Prostate gland (tissue), 2 donors: ENCODE measurements at regions not wholly inside any gene's neighbourhood (a gene's known extent, or its start where the extent isn't known, plus 50 kb on each side); places are given as distances from the start of the nearest gene placed in this dataset.

Experiments used
- DNase-seq: peaks from one replicate; pipeline ENCODE4 v3.0.0-alpha.2; 2019; ENCODE audit warnings: low spot score
- H3K27ac ChIP-seq, 2 donors: fragments of 200-600 bp; sonication (generic); 2 replicates each; pipeline ENCODE4 v1.5.1; 2017 to 2019
- H3K27me3 ChIP-seq: fragments of 200-600 bp; sonication (generic); replicated peaks from 2 replicates; pipeline ENCODE4 v1.5.1; 2019; ENCODE audit not compliant: insufficient read depth
- H3K36me3 ChIP-seq, 2 donors: fragments of 200-600 bp; sonication (generic); 1 replicate in 1 of 2; 2 replicates in 1 of 2; pipeline versions ENCODE4 v1.5.1 to v1.8.1; 2017 to 2019
- H3K4me1 ChIP-seq: fragments of 200-600 bp; sonication (generic); replicated peaks from 2 replicates; pipeline ENCODE4 v1.5.1; 2019
- H3K4me3 ChIP-seq, 2 donors: fragments of 200-600 bp; sonication (generic); 2 replicates each; pipeline ENCODE4 v1.5.1; 2017 to 2019
- H3K9me3 ChIP-seq: fragments of 200-600 bp; sonication (generic); 2 replicates; pipeline ENCODE4 v1.5.1; 2017
- POLR2A ChIP-seq: fragments of 450-650 bp; IDR thresholded peaks from one replicate; pipeline ENCODE4 v1.6.1; 2016; ENCODE audit warnings: antibody characterized with exemption, mild to moderate bottlenecking
- POLR2AphosphoS5 ChIP-seq: sonication (generic); formaldehyde crosslinking; IDR thresholded peaks from one replicate; pipeline ENCODE4 v1.6.1; 2017; ENCODE audit warnings: antibody characterized with exemption
- WGBS: methylation state at CpG from one replicate; pipeline ENCODE4 v1.1.5; 2018; 5-methylcytosine and 5-hydroxymethylcytosine counted together
- intact Hi-C: fragments of 100-400 bp; cut with DNase I; formaldehyde crosslinking; loops from one replicate; pipeline ENCODE4 v1.14.2; 2022
- TF ChIP-seq, protein P1 (sequence below), 4 experiments: fragments of 200-600 bp in 2 of 4; fragments of 450-650 bp in 2 of 4; sonication (generic) in 2 of 4; IDR thresholded peaks; 1 replicate in 3 of 4; 2 replicates in 1 of 4; pipeline ENCODE4 v1.5.1; 2016 to 2019; ENCODE audit warnings: antibody characterized with exemption in 4 of 4, mild to moderate bottlenecking in 2 of 4, moderate library complexity in 2 of 4

DNA sequence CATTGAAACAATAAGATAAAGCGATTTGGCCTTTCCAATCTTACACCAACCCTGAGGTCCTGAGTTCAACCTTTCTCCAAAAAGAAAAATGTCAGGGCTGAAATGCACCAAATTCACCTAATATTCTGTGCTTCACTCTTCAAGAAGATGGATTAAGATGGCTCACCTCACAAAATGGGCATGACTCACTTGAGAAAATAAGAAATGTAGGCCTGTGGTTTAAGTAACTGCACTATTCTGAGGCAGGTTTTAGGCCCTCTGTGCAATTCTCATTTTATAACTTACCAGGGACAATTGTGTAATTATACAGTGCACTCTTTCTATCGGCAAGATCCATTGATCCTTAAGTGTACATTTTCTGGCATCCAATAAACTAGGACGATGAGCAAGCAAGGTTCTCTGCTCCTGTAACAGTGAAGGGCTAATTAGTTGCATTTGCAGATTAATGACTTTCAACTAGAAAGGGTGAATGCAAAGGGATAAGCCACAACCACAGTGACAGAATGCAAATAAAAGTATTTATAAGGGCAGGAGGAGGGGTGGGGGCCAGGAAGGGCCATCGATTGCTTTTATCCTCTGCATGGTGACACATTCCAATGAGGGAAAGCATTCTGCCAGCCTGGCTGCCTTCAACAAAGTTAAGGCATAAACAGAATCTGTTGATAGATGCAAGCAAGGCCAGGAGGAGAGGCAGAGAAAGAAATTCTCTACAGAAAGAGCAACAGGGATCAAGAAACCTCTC, 214.5 kb downstream of the CAAP1 start:
- Histone ChIP-seq H3K9me3 (no peaks in the 10 kb centered on the region), H3K27ac (no peak overlapping the region), H3K4me3 (no peak overlapping the region), H3K4me1 (no peaks in the 10 kb centered on the region), H3K27me3 (no peaks in the 10 kb centered on the region), H3K36me3 (no peaks in the 10 kb centered on the region)
- TF ChIP-seq POLR2AphosphoS5 (no peak), POLR2A (no peak)
- TF ChIP-seq, protein P1, sequence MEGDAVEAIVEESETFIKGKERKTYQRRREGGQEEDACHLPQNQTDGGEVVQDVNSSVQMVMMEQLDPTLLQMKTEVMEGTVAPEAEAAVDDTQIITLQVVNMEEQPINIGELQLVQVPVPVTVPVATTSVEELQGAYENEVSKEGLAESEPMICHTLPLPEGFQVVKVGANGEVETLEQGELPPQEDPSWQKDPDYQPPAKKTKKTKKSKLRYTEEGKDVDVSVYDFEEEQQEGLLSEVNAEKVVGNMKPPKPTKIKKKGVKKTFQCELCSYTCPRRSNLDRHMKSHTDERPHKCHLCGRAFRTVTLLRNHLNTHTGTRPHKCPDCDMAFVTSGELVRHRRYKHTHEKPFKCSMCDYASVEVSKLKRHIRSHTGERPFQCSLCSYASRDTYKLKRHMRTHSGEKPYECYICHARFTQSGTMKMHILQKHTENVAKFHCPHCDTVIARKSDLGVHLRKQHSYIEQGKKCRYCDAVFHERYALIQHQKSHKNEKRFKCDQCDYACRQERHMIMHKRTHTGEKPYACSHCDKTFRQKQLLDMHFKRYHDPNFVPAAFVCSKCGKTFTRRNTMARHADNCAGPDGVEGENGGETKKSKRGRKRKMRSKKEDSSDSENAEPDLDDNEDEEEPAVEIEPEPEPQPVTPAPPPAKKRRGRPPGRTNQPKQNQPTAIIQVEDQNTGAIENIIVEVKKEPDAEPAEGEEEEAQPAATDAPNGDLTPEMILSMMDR (IDR thresholded peaks at IDR 0.05): no peak
- no peak for DNase-seq
- intact Hi-C loops: no loop called here
- WGBS: 43% methylated on average over 4 of the region's 4 CpGs

DNA sequence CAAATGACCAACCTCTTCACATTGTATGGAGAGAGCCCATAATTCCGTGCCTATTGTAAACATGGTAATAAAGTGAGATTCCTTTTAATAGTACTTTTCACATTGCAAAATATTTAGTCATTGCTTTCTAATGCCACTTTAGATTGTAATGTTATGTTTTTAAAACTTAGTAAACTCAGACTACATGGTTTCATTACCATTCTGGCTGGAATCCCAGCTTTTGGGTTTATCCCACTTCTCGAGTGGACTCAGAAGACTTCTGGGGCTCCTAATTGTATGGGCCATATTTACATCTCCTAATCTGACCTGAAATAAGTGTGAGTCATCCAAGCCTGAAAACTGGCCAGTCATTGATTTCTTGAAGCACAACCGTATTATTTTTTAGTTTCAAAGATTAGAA, 217.6 kb downstream of the CAAP1 start:
- WGBS: 55% methylated on average over 3 of the region's 3 CpGs
- TF ChIP-seq, protein P1 (IDR thresholded peaks at IDR 0.05): no peak
- TF ChIP-seq POLR2AphosphoS5: no peak
- TF ChIP-seq POLR2A: no peak
- no peak overlapping the region for H3K27ac ChIP-seq
- intact Hi-C loops: no loop called here
- no peaks in the 10 kb centered on the region for H3K9me3 ChIP-seq
- H3K27me3 ChIP-seq: no peaks in the 10 kb centered on the region
- no peak overlapping the region for H3K4me3 ChIP-seq
- H3K4me1 ChIP-seq: no peaks in the 10 kb centered on the region
- no peak for DNase-seq
- H3K36me3 ChIP-seq: no peaks in the 10 kb centered on the region

DNA sequence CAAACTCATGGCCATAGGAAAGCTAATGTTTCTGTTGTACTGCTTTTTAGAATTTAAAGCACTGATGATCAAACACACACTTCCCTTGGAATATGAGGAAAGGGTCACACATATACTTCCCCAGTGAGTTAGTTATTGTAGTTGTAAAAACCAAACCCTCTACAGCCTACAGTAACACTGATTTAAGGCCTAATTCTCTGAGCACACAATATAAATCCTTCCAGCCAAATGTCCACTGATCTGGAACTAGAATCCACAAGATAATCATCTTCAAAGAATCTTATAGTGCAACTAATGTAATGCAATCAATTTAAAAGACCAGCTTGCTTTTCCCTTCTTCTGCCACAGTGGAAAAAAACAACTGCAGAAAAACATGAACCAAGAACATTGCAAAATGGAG, 219.3 kb downstream of the CAAP1 start:
- H3K9me3 ChIP-seq: no peaks in the 10 kb centered on the region
- no peak for DNase-seq
- H3K27me3 ChIP-seq: no peaks in the 10 kb centered on the region
- no peak overlapping the region for H3K4me3 ChIP-seq
- H3K27ac ChIP-seq: no peak overlapping the region
- TF ChIP-seq POLR2AphosphoS5 (no peak), POLR2A (no peak)
- TF ChIP-seq, protein P1 (IDR thresholded peaks at IDR 0.05): no peak
- H3K4me1 ChIP-seq: no peaks in the 10 kb centered on the region
- H3K36me3 ChIP-seq: no peaks in the 10 kb centered on the region
- intact Hi-C loops: no loop called here

DNA sequence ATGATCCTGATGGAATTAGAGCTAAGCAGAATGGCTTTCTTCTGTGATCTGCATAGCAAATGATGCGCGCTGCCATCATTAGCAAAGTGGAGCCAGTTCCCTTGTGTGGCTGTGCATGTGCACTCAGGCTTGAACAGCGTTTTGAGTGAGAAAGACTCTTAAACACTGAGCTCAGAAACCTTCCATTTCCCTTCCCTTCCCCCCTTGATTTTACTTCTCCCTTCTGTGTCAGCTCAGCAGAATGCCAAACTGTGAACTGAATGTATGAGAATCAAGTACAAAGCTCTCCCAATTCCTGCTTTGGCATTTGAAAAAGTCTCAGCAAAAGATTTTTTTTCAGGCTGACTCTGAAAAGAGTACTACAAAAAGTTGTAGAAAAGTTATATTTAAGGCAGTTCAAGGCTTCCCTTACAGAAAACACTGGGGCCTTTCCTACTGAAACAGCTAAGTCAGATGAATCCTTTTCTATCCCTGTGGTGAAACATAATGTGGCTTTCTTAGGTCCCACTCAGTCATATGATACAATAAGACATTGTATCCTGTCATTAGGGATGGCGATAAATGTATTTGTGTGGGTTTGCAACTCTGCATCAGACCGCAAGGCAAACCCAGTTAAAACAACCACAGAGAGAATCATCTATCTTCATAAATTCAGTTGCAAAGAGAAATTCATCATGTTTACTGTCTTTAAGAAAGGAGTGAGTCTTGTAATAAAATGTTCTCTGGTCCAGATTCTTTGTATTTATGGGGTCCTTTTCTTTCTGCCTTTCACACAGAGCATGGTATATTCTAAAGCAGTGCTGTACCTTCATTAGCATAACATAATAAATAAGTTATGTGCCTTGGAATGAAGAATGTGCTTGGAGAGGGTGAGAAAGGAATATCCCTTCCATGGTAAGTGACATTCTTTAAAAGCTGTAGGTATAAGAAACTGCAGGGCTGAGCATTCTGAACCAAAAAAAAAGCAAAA, 222.6 kb downstream of the CAAP1 start:
- TF ChIP-seq POLR2AphosphoS5 (no peak), POLR2A (no peak)
- TF ChIP-seq, protein P1 (IDR thresholded peaks at IDR 0.05): no peak
- 67% methylated on average over 5 of the region's 5 CpGs for WGBS
- H3K4me3 ChIP-seq: no peak overlapping the region
- no peak for DNase-seq
- no peaks in the 10 kb centered on the region for H3K9me3 ChIP-seq
- no peak overlapping the region for H3K27ac ChIP-seq
- intact Hi-C loops: no loop called here
- no peaks in the 10 kb centered on the region for H3K36me3 ChIP-seq
- no peaks in the 10 kb centered on the region for H3K4me1 ChIP-seq
- H3K27me3 ChIP-seq: no peaks in the 10 kb centered on the region
